HG03354 (cell line): ENCODE measurements at regions not wholly inside any gene's neighbourhood (a gene's known extent, or its start where the extent isn't known, plus 50 kb on each side); places are given as distances from the start of the nearest gene placed in this dataset.
A peak's percentile ranks its signal among the peaks of the same experiment; 100 is the strongest.

ENCODE experiments used
- ATAC-seq: cut with Tn5 transposase; IDR thresholded peaks from one replicate; pipeline ENCODE4 v1.9.1; 2021; ENCODE audit warnings: mild to moderate bottlenecking; ENCODE audit not compliant: unreplicated experiment, poor library complexity, severe bottlenecking

DNA sequence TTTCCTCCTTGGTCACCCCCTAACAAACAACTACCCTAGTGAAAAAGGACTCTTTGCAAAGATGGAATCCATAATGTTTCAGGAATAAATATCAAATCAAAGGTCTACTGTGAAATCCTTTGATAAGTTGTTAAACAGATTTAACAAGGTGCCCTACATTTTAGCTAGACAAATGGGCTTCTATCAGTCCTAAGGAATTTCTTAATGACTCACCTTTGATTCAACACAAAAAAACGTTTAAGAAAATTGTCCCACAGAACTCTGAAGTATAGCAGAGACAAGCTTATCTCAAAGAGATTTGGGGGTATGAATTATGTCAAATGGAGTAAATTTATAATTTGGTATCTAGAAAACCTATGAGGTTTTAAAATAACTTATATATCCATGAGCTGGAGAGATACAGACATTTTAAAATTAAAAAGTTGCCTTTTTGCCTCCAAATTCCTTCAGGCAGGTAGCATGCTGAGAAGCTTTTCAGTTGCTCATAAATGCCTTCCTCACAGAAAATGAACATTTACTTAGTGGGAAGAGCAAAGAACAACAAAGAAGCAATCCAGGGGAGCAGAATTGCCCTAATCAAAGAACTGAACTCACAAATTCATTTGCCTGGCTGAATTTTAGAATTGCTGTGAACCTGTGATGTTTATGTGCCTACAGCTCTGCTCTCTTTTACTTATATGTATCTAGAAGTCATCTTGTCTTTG is 649.3 kb downstream of the STPG2 start:
- ATAC-seq = no peak

- ATAC-seq = no peak
These were observed 646.9 kb downstream of the STPG2 start for GRCh38 chr4:97496298-97496873.

DNA sequence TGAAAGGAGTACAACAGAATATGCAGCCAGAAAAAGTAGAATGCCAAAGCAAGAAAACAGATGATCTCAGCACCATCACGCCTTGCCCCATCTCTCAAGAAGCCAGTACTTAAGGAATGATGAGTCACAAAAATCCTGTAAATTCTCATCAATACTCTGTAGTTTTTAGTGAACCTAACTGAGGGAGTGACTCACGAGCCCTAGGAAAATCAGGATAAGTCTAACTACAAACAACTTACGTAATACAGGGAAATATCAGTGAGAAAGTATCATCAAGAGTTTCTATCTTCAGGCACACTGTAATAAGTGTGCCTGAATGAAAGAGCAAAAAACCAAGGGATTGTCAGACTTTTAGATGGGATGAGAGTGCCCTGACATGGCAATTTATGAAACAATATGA is 644.4 kb downstream of the STPG2 start:
- no peak for ATAC-seq

DNA sequence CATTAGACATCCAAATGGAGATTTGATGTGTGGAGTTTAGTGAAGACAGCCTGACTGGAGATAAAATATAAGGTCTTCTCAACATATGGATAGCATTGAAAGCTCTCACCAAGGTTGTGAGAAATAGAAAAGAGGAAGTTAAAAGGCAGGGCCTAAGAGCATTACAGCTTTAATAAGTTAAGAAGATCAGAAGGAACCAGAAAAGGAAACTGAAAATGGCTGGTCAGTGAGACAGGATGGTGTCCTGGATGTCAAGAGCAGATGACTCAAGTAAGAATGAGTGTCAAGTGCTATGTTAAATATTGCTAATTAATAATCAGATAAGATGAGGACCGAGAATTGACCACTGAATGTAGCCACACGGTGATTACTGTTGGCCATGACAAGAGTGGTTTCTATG is 642.9 kb downstream of the STPG2 start:
- ATAC-seq = peak; percentile 90

DNA sequence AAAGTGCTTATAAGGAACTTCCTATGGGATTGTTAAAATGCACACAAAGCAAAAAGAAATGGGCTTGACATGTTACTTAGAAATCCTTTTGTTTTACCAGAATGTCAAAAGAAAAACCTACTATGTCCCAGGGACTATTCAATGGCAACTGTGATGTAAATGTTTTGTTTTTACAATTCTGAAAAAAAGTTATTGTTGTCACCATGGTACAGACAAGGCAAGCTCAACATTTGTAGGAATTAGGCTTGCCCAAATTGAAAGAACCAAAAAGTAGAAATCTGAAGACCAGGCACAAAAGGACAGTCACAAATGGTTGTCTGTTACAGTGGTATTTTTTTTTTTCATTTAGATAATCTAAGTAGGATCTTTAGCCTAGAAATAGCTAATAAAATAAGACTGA is 638.6 kb downstream of the STPG2 start:
- ATAC-seq = no peak

DNA sequence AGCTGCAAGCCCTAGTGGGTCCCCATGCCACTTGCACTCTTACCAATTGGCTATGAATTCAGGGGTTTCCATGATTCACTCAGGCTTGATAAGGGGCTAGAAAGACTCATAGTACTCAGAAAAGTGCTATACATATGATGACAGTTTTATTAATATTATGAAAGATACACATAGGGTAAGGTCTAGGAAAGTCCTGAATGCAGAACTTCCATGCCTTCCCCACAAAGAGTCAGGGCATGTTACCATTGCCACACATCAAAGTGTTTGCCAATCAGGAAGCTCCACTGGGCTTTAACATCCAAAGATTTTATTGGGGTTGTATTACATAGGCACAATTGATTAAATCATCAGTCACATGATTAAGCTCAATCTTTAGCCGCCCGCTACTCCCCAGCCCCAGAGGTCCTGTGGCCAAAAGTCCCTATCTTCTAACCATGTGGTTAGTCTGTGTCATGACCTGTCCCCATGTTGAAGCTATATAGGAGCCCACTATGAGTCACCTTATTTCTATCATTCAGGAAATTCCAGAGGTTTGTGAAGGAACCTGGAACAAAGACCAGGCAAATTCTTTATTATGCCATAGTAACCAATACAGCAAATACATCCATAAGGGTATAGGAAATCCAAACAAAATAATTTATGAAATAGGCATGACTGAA is 635.6 kb downstream of the STPG2 start:
- no peak for ATAC-seq
